B cell (primary cell): ENCODE measurements at regions not wholly inside any gene's neighbourhood (a gene's known extent, or its start where the extent isn't known, plus 50 kb on each side); places are given as distances from the start of the nearest gene placed in this dataset.

Source experiments
- ATAC-seq: fragments of 200-7000 bp; cut with Tn5 transposase; one replicate; pipeline ENCODE4 v1.10.0; 2021; ENCODE audit warnings: low read depth, mild to moderate bottlenecking, moderate number of reproducible peaks, moderate library complexity
- CTCF ChIA-PET: fragments of 350-600 bp; sonication (Branson Sonifier 250); formaldehyde crosslinking; loops from one replicate; lab custom pipeline; 2021; ENCODE audit warnings: antibody characterized with exemption, inconsistent platforms; lab: Charles Lee
- POLR2A ChIA-PET: fragments of 350-600 bp; sonication (Branson Sonifier 250); formaldehyde crosslinking; loops from one replicate; lab custom pipeline; 2021; ENCODE audit warnings: antibody characterized with exemption; lab: Charles Lee
- DNase-seq: peaks from one replicate; pipeline ENCODE4 v3.0.0; 2013
- H2AFZ ChIP-seq: 2 replicates; pipeline ENCODE4 v1.6.1; 2012; ENCODE audit warnings: mild to moderate bottlenecking, low read depth, low read length; ENCODE audit not compliant: insufficient read depth, poor library complexity, severe bottlenecking
- H3K27ac ChIP-seq, 2 donors: 1 replicate in 1 of 2; 2 replicates in 1 of 2; pipeline ENCODE4 v1.5.1; 2012 to 2013; ENCODE audit warnings: low read length in 2 of 2, mild to moderate bottlenecking in 2 of 2, moderate library complexity in 1 of 2
- H3K27me3 ChIP-seq, 4 experiments: fragments of 200-600 bp in 1 of 4; sonication (generic) in 1 of 4; replicated peaks in 1 of 4; 1 replicate in 2 of 4; 2 replicates in 2 of 4; pipeline versions ENCODE4 v1.6.1 to v1.7.0; 2013 to 2016; ENCODE audit warnings: low read length in 3 of 4, mild to moderate bottlenecking in 2 of 4, mixed read lengths in 1 of 4, moderate library complexity in 1 of 4; ENCODE audit not compliant: insufficient read depth in 4 of 4, control insufficient read depth in 3 of 4; ENCODE audit errors: control extremely low read depth in 1 of 4
- H3K36me3 ChIP-seq, 2 experiments: replicated peaks in 1 of 2; 1 replicate in 1 of 2; 2 replicates in 1 of 2; pipeline versions ENCODE4 v1.6.1 to v1.7.1; 2013; ENCODE audit warnings: low read length in 1 of 2; ENCODE audit not compliant: insufficient read depth in 2 of 2, control insufficient read depth in 1 of 2; ENCODE audit errors: control extremely low read depth in 1 of 2, extremely low read depth in 1 of 2
- H3K4me1 ChIP-seq, 2 donors: fragments of 200-600 bp in 1 of 2; sonication (generic) in 1 of 2; 1 replicate in 1 of 2; 2 replicates in 1 of 2; pipeline versions ENCODE4 v1.5.1 to v1.6.1; 2013 to 2017; ENCODE audit warnings: low read length in 2 of 2; ENCODE audit not compliant: control insufficient read depth in 2 of 2, insufficient read depth in 2 of 2
- H3K4me2 ChIP-seq: replicated peaks from 2 replicates; pipeline ENCODE3; 2012; ENCODE audit warnings: mild to moderate bottlenecking, low read depth, low read length; ENCODE audit not compliant: poor library complexity, severe bottlenecking
- H3K4me3 ChIP-seq, 5 experiments: fragments of 200-600 bp in 1 of 5; sonication (generic) in 1 of 5; 1 replicate in 3 of 5; 2 replicates in 2 of 5; pipeline versions ENCODE4 v1.5.1 to v1.7.0; 2011 to 2016; ENCODE audit warnings: low read length in 4 of 5, mild to moderate bottlenecking in 4 of 5, low read depth in 2 of 5, control low read depth in 1 of 5, moderate library complexity in 1 of 5; ENCODE audit not compliant: insufficient read depth in 1 of 5; ENCODE audit errors: control extremely low read depth in 1 of 5, extremely low read depth in 1 of 5
- H3K79me2 ChIP-seq: fragments of 200-600 bp; sonication (generic); one replicate; pipeline ENCODE4 v1.6.0; 2016; ENCODE audit warnings: low read length; ENCODE audit not compliant: control insufficient read depth, insufficient read depth
- H3K9ac ChIP-seq: fragments of 200-600 bp; sonication (generic); 2 replicates; pipeline ENCODE4 v1.6.1; 2017; ENCODE audit warnings: mild to moderate bottlenecking, low read length, moderate library complexity
- H3K9me3 ChIP-seq, 3 donors: one replicate each; pipeline versions ENCODE4 v1.6.1 to v1.7.1; 2013; ENCODE audit warnings: low read length in 2 of 3; ENCODE audit not compliant: control insufficient read depth in 2 of 3, insufficient read depth in 1 of 3; ENCODE audit errors: control extremely low read depth in 1 of 3
- H4K20me1 ChIP-seq: 2 replicates; pipeline ENCODE4 v1.6.0; 2012; ENCODE audit warnings: mild to moderate bottlenecking, low read length; ENCODE audit not compliant: insufficient read depth, control insufficient read depth, poor library complexity, severe bottlenecking
- H3K27ac Mint-ChIP-seq: one replicate; pipeline ENCODE4 v1.8.0; 2021; ENCODE audit warnings: mixed read lengths
- H3K27me3 Mint-ChIP-seq: one replicate; pipeline ENCODE4 v1.8.0; 2021; ENCODE audit warnings: mixed read lengths
- H3K4me1 Mint-ChIP-seq: one replicate; pipeline ENCODE4 v1.8.0; 2021; ENCODE audit warnings: mixed read lengths
- H3K4me3 Mint-ChIP-seq: one replicate; pipeline ENCODE4 v1.8.0; 2021; ENCODE audit warnings: mixed read lengths
- H3K9me3 Mint-ChIP-seq: one replicate; pipeline ENCODE4 v1.8.0; 2022; ENCODE audit warnings: mixed read lengths; ENCODE audit not compliant: insufficient read depth
- CTCF ChIP-seq: fragments of 200-600 bp; IDR thresholded peaks from one replicate; pipeline ENCODE4 v1.8.0; 2022; ENCODE audit warnings: antibody characterized with exemption, mild to moderate bottlenecking
- EZH2 ChIP-seq: IDR thresholded peaks from 2 replicates; pipeline ENCODE4 v1.6.1; 2012; ENCODE audit warnings: borderline replicate concordance, low read depth, mild to moderate bottlenecking, moderate library complexity, low read length; ENCODE audit not compliant: insufficient read depth, poor library complexity, severe bottlenecking
- WGBS: methylation state at CpG from one replicate; pipeline ENCODE4 v1.1.5; 2013; ENCODE audit warnings: missing lambda C conversion rate; ENCODE audit not compliant: insufficient coverage; 5-methylcytosine and 5-hydroxymethylcytosine counted together
- intact Hi-C: fragments of 100-400 bp; cut with micrococcal nuclease; formaldehyde crosslinking; loops from one replicate; pipeline ENCODE4 v1.10.0; 2022

GRCh38 chr2:184410160-184410559 is 188.2 kb upstream of the ZNF804A start:
- Histone ChIP-seq H3K4me1 (no peaks in the 10 kb centered on the region), H3K4me3 (no peak overlapping the region), H3K79me2 (no peaks in the 10 kb centered on the region), H3K36me3 (no peaks in the 10 kb centered on the region), H3K27me3 (no peaks in the 10 kb centered on the region), H3K9me3 (peaks cover 0 to 1% (median 0%) of the 10 kb centered on the region in 3 donors), H3K4me2 (no peak overlapping the region), H3K27ac (no peak overlapping the region), H3K9ac (no peak overlapping the region), H4K20me1 (no peaks in the 10 kb centered on the region), H2AFZ (no peak overlapping the region)
- TF ChIP-seq EZH2: no peak
- TF ChIP-seq CTCF: no peak
- H3K27me3 Mint-ChIP-seq: no peaks in the 10 kb centered on the region
- ChIA-PET POLR2A (no interaction called here), CTCF (no interaction called here)
- H3K4me1 Mint-ChIP-seq: no peaks in the 10 kb centered on the region
- no peak for ATAC-seq
- H3K9me3 Mint-ChIP-seq: no peaks in the 10 kb centered on the region
- H3K27ac Mint-ChIP-seq: no peak overlapping the region
- no peak for DNase-seq
- no peak overlapping the region for H3K4me3 Mint-ChIP-seq
- WGBS: 100% methylated on average over 1 of the region's 1 CpG
- intact Hi-C loops: no loop called here

- Mint-ChIP-seq H3K4me1 (no peaks in the 10 kb centered on the region), H3K4me3 (no peak overlapping the region), H3K27ac (no peak overlapping the region), H3K27me3 (no peaks in the 10 kb centered on the region), H3K9me3 (no peaks in the 10 kb centered on the region)
- DNase-seq: no peak
- H3K4me1 ChIP-seq: no peaks in the 10 kb centered on the region
- WGBS: no CpG with 5 or more reads among the region's 2 CpGs
- TF ChIP-seq CTCF (no peak), EZH2 (no peak)
- POLR2A ChIA-PET: no interaction called here
- intact Hi-C loops: no loop called here
- no peaks in the 10 kb centered on the region for H3K27me3 ChIP-seq
- H3K4me3 ChIP-seq: no peak overlapping the region
- no peaks in the 10 kb centered on the region for H3K9me3 ChIP-seq
- no peak overlapping the region for H3K9ac ChIP-seq
- no peaks in the 10 kb centered on the region for H3K36me3 ChIP-seq
- H2AFZ ChIP-seq: no peak overlapping the region
- CTCF ChIA-PET: no interaction called here
- H3K79me2 ChIP-seq: no peaks in the 10 kb centered on the region
- no peaks in the 10 kb centered on the region for H4K20me1 ChIP-seq
- no peak overlapping the region for H3K4me2 ChIP-seq
- H3K27ac ChIP-seq: no peak overlapping the region
- no peak for ATAC-seq
Measured at GRCh38 chr2:184413221-184413620, 185.1 kb upstream of the ZNF804A start.
